ENCODE measurements at regions not wholly inside any gene's neighbourhood (a gene's known extent, or its start where the extent isn't known, plus 50 kb on each side); places are given as distances from the start of the nearest gene placed in this dataset.
"Not testable (repeated sequence)": the region's sequence is repeated elsewhere in the genome, so short reads cannot be mapped to it uniquely, and the experiment has no call there.

DNA sequence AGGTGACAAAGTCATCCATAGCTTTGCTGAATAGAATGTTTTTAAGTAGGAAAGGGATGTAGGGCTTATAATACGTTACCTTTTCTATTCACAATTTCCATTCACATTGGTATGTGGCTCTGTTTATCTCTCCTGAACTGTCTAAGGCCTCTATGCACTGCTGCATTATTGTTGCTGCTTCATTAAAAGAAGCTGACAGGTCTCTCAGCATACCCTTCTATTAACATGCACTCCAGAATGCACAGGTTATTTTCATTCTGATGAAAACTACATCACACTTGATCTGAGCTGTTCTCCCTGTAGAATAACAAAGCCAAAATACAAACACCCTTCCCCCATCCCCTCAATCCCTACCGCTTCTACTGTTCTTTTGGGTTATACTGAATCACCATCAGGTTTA lies 399.3 kb downstream of the TBC1D32 start:
- intact Hi-C loops (cut with micrococcal nuclease), result no loop called here
- no peak for ATAC-seq
- DNase-seq, result no peak

DNA sequence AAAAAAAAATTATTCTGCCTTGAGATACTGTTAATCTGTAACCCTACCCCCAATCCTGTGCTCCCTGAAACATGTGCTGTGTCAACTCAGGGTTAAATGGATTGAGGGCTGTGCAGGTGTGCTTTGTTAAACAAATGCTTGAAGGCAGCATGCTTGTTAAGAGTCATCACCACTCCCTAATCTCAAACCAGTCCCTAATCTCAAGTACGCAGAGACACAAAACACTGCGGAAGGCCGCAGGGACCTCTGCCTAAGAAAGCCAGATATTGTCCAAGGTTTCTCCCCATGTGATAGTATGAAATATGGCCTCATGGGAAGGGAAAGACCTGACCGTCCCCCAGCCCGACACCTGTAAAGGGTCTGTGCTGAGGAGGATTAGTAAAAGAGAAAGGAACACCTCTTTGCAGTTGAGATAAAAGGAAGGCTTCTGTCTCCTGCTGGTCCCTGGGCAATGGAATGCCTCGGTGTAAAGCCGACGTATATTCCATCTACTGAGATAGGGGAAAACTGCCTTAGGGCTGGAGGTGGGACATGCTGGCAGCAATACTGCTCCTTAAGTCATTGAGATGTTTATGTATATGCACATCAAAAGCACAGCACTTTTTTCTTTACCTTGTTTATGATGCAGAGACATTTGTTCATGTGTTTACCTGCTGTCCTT lies 402.6 kb downstream of the TBC1D32 start:
- not testable (repeated sequence) for ATAC-seq

DNA sequence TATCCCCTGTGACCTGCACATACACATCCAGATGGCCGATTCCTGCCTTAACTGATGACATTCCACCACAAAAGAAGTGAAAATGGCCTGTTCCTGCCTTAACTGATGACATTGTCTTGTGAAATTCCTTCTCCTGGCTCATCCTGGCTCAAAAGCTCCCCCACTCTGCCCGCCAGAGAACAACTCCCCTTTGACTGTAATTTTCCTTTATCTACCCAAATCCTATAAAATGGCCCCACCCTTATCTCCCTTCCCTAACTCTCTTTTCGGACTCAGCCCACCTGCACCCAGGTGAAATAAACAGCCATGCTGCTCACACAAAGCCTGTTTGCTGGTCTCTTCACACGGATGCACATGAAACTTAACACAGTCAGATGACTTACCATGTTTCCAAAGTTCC lies 403.8 kb downstream of the TBC1D32 start:
- DNase-seq; ATAC-seq; intact Hi-C loops (cut with micrococcal nuclease): not testable (repeated sequence)

More for the DNA sequence above, 402.6 kb downstream of the TBC1D32 start:
- DNase-seq; intact Hi-C loops (cut with micrococcal nuclease): not testable (repeated sequence)

DNA sequence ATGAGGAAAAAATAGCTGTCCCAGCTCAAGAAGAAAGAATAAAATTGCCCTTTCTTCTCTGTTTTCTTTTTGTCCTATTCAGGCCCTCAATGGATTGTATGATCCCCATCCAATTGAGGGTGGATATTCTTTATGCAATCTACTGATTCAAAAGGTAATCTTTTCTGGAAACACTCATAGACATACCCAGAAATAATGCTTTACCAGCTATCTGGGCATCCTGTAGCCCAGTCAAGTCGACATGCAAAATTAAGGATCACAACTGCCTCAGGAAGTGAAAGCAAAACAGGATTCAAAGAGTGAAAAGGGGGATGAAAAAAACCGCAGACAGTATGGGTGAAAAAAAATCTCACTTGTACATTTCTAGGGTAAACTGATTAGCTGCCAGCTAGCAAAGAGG lies 410.1 kb downstream of the TBC1D32 start:
- DNase-seq, result no peak
- no peak for ATAC-seq
- intact Hi-C loops (cut with micrococcal nuclease), result no loop called here

DNA sequence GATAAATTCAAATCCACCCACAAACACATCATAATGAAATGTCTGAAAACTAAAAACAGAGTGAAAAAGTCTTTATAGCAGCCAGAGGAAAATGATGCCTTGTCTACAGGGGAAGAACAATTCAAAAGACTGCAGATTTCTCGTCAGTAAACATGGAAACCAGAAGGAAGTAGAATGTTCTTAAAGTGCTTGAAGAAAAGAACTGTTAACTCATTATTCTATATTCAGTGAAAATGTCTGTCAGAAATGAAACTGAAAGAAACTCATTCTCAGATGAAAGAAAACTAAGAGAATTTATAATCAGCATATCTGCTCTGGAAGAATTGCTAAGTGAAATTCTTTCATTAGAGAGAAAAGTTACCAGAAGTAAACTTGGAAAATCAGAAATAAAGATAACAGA lies 416.1 kb downstream of the TBC1D32 start:
- ATAC-seq (no peak), DNase-seq (no peak)
- intact Hi-C loops (cut with micrococcal nuclease), result no loop called here

DNA sequence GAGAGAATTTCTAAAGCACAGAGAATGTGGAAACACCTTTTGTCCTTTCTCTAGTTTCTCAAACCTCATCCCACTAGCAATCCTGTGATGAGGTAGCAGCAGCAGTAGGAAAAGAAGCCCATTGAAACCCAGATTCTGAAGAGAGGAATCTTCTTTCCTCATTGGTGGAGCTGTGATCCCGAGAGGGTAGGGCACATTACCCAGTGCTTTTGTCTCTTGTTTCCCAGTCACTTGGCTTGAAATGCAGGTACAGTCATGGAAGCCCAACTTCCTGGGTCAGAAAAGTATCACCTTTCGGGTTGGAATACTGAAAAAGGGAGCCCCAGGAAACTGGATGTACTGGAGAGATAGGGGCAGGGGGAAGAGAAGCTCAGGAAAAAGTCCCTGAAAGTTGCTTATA lies 417.4 kb downstream of the TBC1D32 start:
- DNase-seq, result no peak
- intact Hi-C loops (cut with micrococcal nuclease), result no loop called here
- no peak for ATAC-seq

DNA sequence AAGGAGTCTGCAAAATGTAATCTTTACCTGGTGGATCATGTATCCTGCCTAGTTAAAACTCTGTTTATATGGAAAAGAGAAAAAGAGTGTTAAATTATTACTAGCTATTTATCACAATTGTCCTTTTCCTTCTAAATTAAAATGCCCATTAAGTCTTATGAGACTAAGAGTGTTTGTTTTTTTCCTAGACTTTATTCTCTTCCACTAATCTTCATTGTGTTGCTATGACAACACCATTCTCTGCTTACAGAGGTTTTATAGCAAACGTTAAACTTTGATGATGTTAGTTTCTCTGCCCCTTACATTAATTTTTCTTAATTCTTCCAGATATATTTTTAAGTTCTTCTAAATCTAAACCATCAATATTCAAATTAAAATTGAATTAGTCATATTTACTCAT lies 420.8 kb downstream of the TBC1D32 start:
- intact Hi-C loops (cut with micrococcal nuclease), result no loop called here
- no peak for ATAC-seq
- no peak for DNase-seq

DNA sequence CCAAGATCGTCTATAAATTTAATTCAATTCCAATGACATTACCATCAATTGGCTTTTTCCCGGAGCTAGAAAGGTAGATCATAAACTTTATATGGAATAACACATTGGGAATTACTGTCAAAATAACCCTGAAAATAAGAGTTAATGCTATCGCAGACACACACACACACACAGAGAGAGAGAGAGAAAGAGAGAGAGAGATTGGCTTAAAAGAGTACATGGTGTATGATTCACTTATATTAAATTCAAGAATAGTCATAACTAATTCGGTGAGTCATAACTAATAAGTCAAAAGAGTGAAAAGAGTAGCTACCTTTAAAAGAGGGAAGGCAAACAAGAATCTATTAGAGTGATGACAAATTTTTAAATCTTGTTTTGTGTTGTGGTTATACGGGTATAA lies 425.5 kb downstream of the TBC1D32 start:
- no peak for ATAC-seq
- intact Hi-C loops (cut with micrococcal nuclease), result no loop called here
- DNase-seq, result no peak

DNA sequence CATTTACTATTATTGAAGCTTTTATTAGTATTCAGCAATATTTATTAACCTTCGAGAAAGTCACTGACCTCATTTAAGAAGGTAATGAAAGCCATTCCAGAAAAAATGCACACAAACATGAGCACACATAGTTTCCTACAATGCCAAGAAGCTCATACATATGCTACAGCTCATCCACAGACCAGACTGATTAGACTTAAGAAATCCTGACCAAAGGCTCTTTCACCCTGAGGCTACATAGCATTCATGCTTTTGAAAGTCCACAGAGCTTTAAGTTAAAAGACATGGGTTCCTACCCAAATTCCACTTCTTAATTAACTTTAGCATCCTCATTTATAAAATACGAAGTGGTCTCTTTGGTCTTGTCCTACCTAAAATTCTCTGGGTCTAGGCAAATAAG lies 430.4 kb downstream of the TBC1D32 start:
- no peak for ATAC-seq
- intact Hi-C loops (cut with micrococcal nuclease), result no loop called here
- no peak for DNase-seq

DNA sequence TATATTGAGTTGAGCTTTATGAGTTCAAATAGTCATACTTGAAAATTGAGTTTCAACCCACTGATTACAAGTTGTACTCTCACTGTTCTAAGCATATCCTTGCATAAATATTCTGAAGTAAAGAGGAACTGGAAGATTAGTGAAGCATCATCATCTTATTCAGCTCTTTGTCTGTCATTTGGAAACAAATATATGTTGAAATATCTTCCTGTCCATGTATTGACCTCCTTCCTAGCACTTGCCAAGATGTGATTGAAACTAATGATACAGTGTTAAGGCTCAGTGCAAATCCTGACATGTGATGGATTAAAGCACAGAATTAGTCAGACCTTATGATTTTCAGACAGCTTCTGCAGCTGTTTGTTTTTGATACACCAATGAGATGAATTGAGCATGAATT lies 434.3 kb downstream of the TBC1D32 start:
- no peak for DNase-seq
- intact Hi-C loops (cut with micrococcal nuclease), result no loop called here
- no peak for ATAC-seq

DNA sequence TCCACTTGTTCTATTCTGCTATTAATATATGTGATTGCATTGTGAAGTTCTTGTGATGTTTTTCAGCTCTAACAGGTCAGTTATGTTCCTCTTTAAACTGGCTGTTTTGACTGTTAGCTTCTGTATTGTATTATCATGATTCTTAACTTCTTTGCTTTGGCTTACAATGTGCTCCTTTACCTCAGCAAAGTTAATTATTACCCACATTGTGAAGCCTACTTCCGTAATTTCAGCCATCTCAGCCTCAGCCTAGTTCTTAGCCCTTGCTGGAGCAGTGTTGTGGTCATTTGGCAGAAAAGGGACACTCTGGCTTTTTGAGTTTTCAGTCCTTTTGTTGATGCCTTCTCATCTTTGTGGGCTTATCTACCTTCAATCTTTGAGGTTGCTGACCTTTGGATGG lies 440.2 kb downstream of the TBC1D32 start:
- DNase-seq, result no peak
- intact Hi-C loops (cut with micrococcal nuclease), result no loop called here

DNA sequence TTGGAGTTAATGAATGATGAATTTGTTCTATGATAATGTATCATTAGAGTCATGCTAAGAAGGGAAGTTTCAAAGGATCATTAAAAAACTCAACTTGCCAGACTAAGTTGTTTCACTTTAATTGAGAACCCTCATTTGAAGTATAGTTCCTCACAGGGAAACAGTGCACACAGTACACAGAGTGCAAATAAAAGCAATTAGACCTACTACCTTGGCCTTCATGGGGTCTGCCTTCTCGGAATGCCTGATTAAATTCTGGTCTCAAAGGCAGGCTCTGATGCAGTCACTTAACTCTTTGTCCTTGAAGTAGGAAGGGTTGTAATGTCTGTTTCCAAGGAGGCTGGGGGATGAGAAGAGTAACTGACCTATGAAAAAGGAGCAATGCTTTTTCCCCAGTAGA lies 457.3 kb downstream of the TBC1D32 start:
- DNase-seq (no peak), ATAC-seq (no peak)
- intact Hi-C loops (cut with micrococcal nuclease), result no loop called here

More for the DNA sequence above, 440.2 kb downstream of the TBC1D32 start:
- ATAC-seq, result no peak

DNA sequence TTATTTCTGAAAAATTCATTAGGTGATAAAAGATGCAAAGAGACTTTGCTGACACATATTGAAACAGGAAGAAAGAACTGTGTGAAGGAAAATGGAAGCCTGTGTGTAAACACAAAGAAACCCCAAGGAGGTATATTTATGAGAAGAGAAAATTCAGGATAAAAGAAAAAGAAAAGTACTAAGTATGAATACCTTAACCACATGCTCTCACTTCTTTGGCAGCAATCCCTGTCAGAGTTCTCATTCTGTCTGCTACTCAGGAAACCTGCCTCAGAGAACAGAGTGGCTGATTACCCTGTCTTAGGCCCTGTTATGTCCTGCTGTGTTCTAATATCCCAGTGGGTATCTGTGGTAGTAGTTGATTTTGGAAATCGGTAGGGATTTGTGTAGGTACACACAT lies 457.9 kb downstream of the TBC1D32 start:
- no peak for DNase-seq
- no peak for ATAC-seq
- intact Hi-C loops (cut with micrococcal nuclease), result no loop called here

DNA sequence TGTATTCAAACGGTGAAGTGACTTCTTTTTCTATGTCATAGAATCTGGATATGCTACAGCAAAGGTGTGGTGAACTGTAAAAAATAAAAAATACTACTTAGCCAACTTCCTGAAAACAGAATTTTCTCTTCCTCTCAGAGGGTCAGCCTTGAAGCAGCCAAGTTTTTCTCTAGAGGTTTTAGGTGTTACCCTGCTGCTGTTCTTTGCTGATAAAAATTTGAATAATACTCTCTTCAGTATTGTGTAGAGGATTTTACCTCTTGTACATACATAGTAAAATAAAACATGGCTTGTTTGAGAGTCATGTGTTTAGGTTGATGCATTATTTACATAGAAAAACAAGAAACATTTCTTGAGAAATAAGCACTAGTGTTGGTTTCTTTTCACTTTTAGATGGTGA lies 458.4 kb downstream of the TBC1D32 start:
- no peak for DNase-seq
- intact Hi-C loops (cut with micrococcal nuclease), result no loop called here
- ATAC-seq, result no peak

DNA sequence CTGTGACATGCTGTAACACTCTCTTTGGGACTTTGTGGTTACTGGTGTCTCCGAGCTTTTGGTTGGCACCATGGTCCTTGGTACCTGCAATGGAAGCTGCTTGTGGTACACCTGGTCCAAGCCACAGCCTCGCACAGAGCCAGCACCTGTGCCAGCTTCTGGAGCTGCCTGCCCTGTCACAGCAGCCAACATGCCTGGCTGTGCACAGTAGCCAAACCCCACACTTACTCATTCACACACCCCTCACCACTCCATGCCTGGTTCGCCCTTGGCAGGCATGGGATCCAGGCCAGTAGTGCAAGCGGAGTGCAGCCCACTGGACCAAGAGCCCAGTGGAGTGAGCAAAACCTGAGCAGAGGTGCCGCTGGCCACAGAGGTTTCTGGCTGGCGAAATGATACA lies 459.9 kb downstream of the TBC1D32 start:
- ATAC-seq, result no peak
- intact Hi-C loops (cut with micrococcal nuclease), result no loop called here

DNA sequence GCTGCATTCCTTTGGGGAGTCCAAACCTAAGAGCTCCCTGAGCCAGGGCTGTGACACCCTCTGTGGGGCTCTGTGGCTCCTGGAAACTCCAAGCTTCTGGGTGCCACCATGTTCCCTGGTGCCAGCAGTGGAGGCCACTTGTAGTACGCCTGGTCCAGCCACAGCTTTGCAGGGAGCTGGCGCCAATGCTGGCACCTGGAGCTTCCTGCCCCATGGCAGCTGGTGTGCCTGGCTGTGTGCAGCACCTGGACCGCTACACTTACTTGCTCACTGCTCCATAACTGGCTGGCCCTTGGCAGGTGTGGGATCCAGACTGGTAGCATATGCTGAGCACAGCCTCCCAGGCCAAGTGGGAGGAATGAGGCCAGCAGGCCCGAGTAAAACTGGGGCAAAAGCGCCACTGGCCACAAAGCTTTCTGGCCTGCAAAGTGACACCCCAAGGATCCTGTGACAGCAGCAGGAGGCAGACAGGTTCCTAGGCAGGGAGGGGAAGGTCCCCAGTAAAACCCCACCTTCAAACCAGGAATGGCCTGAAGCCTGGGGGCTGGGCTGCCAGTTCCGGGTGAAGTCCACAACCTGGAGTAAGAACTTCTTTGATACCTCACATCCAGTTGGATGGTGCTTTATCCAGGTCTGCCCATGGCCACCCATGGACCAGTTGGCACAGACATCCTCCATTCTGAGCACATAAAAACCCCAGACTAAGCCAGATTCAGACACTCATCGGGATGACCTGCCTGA lies 461.0 kb downstream of the TBC1D32 start:
- intact Hi-C loops (cut with micrococcal nuclease), result no loop called here
- no peak for DNase-seq

More for the DNA sequence above, 459.9 kb downstream of the TBC1D32 start:
- DNase-seq, result no peak

DNA sequence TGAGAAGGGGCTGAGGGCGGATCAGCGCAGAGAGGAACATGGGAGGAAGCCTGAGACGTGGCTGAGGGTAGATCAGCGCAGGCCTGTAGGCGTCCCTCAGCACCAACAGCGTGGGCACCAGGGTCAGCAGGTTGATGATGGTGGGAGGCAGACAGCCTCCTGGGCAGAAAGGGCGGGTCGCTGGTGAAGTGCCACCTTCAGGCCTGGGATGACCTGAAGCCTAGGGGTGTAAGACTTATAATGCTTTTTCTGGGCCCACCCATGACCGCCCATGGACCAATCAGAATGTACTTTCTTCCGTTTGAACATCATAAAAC lies 462.1 kb downstream of the TBC1D32 start:
- DNase-seq (no peak), ATAC-seq (no peak)
- intact Hi-C loops (cut with micrococcal nuclease), result no loop called here

More for the DNA sequence above, 461.0 kb downstream of the TBC1D32 start:
- no peak for ATAC-seq

DNA sequence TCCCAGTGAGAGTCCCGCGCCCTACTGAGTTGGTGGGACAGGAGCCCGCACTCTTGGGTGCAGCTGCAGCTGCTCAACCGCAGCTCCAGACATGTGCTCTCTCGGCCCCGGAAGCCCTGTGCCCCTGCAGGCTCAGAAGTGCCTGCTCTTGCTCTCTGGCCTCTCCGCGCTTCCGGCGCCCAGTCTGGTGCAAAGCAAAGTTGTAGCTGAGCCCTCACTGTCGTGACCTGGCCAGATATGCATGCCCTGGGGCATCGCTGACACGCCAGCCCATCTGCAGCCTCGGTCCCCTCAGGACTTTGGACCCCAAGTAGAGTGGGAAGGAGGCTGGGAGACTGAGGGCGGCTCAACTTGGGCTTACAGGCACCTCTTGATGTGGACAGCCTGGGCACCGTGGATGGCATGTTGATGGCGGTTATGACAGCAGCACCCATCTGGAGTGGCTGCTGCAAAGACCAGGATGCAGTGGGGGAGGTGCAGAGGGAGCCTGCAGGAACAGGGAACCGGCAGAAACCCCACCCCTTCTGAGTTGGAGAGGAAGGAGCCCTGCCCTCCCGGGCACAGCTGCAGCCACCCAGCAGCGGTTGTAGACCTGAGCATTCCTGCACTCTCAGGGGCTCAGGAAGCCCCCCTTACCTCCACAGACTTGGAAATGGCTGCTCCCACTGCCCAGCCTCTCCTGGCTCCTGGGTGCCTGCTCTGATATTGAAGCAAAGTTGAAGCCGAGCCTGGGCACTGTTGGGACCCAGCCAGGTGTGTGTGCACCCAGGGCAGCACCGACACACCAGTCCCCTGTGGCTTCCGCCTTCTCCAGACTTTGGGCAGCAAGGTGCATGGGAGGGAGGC lies 462.6 kb downstream of the TBC1D32 start:
- ATAC-seq (no peak), DNase-seq (no peak)
- intact Hi-C loops (cut with micrococcal nuclease), result no loop called here

DNA sequence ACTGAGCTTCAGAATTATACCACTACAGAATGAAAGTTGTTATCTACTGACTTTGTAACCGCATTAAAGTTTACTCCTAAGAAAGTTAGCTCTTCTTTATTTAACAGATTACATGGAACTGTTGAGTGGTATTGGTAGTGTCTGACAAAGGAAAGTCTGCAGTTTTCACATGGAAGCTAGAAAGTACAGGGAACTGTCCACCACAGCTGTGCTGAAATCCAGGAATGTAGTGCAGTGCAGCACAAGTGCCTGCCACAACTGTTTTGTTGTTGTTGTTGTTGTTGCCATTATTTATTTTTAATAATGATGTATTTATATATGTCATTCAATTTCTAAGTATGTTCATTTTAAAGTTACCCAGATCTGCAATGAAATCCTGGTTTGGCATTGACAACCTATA lies 464.9 kb downstream of the TBC1D32 start:
- intact Hi-C loops (cut with micrococcal nuclease), result no loop called here
- no peak for DNase-seq
- no peak for ATAC-seq

DNA sequence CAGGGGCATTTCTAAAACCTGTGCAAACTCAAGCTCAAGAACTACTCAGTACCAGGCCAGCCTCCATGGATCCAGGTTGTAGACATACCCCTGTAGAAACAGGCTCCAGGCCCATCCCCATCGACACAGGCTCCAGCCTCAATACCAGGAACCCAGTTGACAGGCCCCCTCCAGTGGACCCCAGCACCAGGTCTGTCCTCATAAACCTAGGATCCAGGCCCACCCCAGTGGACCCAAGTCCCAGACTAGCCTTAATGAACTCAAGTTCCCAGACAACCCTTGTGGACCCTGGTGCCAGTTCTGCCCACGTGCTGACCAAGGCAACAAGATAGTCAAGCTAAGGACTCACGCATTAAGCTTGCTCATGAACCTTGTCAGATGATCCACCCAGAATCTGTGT lies 476.9 kb downstream of the TBC1D32 start:
- no peak for DNase-seq
- ATAC-seq, result no peak
- intact Hi-C loops (cut with micrococcal nuclease), result no loop called here
